ENCODE measurements at regions not wholly inside any gene's neighbourhood (a gene's known extent, or its start where the extent isn't known, plus 50 kb on each side); places are given as distances from the start of the nearest gene placed in this dataset.

DNA sequence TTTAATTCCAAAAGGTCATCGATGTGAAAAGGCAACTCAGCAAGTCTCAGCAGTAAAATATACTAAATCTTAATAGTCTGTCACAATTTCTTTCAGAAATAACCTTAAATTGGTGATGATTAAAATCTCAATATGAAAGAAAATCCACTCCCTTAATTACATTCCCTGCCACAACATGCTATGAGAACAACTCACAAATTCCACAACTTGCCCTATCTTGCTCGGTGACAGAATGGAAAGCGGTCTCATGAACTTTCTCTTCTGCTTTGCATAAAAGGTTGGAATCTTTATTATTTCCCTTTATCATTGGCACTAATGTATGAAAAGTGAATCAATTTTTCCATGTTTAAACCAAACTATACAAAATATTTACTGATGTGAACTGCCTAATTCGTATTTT is 380.8 kb downstream of the TMA16 start:
- H3K4me3 ChIP-seq (replicated peaks in 1 of 3): no peak overlapping the region
- DNase-seq: no peak
- WGBS, 2 donors: 90 to 95% methylated on average over 4 of the region's 4 CpGs
- no peak overlapping the region for H3K27ac ChIP-seq
- H3K36me3 ChIP-seq: no peaks in the 10 kb centered on the region
- H3K27me3 ChIP-seq: no peaks in the 10 kb centered on the region
- intact Hi-C loops (cut with DNase I): no loop called here
- no peaks in the 10 kb centered on the region for H3K9me3 ChIP-seq
- no peaks in the 10 kb centered on the region for H3K4me1 ChIP-seq
- TF ChIP-seq POLR2A (IDR thresholded peaks at IDR 0.05): no peak
- TF ChIP-seq, protein P1, sequence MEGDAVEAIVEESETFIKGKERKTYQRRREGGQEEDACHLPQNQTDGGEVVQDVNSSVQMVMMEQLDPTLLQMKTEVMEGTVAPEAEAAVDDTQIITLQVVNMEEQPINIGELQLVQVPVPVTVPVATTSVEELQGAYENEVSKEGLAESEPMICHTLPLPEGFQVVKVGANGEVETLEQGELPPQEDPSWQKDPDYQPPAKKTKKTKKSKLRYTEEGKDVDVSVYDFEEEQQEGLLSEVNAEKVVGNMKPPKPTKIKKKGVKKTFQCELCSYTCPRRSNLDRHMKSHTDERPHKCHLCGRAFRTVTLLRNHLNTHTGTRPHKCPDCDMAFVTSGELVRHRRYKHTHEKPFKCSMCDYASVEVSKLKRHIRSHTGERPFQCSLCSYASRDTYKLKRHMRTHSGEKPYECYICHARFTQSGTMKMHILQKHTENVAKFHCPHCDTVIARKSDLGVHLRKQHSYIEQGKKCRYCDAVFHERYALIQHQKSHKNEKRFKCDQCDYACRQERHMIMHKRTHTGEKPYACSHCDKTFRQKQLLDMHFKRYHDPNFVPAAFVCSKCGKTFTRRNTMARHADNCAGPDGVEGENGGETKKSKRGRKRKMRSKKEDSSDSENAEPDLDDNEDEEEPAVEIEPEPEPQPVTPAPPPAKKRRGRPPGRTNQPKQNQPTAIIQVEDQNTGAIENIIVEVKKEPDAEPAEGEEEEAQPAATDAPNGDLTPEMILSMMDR (IDR thresholded peaks at IDR 0.05): no peak

DNA sequence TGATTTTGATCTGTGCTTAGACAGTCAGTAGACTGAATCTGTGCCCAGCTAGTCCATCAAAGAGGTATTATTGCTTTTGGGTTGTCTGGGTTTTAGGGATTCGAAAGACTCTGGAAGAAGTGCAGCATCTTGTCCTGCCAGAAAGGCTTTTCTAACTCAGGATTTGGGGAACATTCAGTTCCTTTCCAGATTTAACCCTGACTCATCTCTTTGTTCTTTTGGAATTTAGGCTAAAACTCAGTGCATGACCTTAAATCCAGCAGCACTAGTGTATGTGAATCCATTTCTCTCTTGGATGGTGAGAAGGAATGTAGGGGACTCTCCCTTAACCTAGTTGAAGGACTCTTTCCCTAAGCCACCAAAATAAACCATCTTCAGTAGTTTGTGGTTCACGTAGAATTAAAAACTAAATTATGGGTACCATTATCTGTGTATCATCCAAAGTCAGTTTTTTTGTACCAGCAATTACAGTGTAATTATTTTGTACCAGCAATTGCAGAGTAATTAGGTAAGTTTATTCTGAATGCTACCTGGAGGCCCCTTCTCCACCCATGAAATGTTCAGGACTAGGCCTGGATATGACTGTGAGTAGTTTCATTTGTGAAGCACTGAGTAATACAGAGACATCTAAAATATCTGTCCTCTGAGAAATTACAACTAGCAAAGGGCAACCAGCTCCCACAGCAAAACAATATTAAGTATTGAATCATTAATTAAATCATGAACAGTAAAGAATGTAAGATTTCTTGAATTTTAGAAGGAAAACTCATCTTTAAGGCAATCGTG is 384.0 kb downstream of the TMA16 start:
- intact Hi-C loops (cut with DNase I): no loop called here
- Histone ChIP-seq H3K9me3 (no peaks in the 10 kb centered on the region), H3K4me3 (replicated peaks in 1 of 3) (no peak overlapping the region), H3K4me1 (no peaks in the 10 kb centered on the region), H3K27me3 (no peaks in the 10 kb centered on the region), H3K27ac (no peak overlapping the region), H3K36me3 (no peaks in the 10 kb centered on the region)
- 80 to 91% methylated on average over 3 of the region's 3 CpGs for WGBS, 2 donors
- DNase-seq: no peak
- no peak for TF ChIP-seq POLR2A (IDR thresholded peaks at IDR 0.05)
- TF ChIP-seq, protein P1 (IDR thresholded peaks at IDR 0.05): no peak

DNA sequence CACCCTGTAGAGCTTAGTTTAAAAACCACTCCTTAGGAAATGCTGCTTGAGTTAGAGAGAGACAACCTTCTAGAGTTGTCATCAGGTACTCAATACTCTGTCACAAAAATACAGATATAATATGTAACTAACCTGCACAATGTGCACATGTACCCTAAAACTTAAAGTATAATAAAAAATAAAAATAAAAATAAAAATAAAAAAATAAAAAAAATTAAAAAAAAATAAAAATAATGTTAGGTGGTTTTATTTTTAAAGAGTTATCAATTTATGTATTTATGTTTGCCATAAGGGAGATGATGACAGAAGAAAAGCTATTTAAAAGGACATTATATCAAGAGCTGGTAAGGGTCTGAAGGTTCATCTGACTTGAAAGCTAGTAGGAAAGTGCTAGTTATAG is 397.9 kb downstream of the TMA16 start:
- TF ChIP-seq, protein P1 (IDR thresholded peaks at IDR 0.05): no peak
- no peak for TF ChIP-seq POLR2A (IDR thresholded peaks at IDR 0.05)
- intact Hi-C loops (cut with DNase I): no loop called here
- no peaks in the 10 kb centered on the region for H3K27me3 ChIP-seq

DNA sequence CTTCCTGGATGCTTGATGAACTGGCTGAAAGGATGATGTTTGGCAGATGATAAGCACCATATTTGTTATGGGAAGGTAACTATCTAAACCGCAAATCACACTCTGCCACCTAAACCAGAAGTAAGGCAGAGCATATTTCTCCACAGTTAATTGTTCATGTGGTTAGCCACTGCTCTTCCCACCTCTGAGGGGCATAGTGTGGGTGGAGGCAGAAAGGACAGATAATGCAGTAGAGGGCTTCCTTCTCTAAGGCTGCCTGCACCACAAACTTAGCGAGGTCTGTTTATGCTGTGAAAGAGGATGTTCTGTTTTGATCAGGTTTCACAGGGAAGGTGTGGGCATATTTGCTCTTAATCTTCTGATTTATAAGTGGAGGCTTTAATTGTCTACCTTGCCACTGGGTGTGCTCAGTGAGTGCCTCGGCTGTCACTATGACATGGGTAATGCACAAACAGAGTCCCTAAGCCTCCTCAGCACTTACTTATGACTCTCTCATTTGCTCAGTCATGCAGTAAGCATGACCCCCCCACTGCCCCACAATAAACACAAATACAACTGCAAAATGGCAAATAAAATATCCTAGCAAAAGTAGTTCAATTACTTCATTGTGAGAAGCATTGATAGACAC is 401.0 kb downstream of the TMA16 start:
- Histone ChIP-seq H3K36me3 (no peaks in the 10 kb centered on the region), H3K27ac (no peak overlapping the region), H3K4me3 (replicated peaks in 1 of 3) (no peak overlapping the region), H3K27me3 (no peaks in the 10 kb centered on the region), H3K4me1 (no peaks in the 10 kb centered on the region), H3K9me3 (no peaks in the 10 kb centered on the region)
- TF ChIP-seq, protein P1 (IDR thresholded peaks at IDR 0.05): no peak
- TF ChIP-seq POLR2A (IDR thresholded peaks at IDR 0.05): no peak
- intact Hi-C loops (cut with DNase I): no loop called here
- DNase-seq: no peak
- WGBS, 2 donors: 30 to 36% methylated on average over 3 of the region's 3 CpGs

More for the DNA sequence above, 397.9 kb downstream of the TMA16 start:
- Histone ChIP-seq H3K4me3 (replicated peaks in 1 of 3) (no peak overlapping the region), H3K9me3 (no peaks in the 10 kb centered on the region), H3K27ac (no peak overlapping the region), H3K36me3 (no peaks in the 10 kb centered on the region), H3K4me1 (no peaks in the 10 kb centered on the region)
- DNase-seq: no peak

DNA sequence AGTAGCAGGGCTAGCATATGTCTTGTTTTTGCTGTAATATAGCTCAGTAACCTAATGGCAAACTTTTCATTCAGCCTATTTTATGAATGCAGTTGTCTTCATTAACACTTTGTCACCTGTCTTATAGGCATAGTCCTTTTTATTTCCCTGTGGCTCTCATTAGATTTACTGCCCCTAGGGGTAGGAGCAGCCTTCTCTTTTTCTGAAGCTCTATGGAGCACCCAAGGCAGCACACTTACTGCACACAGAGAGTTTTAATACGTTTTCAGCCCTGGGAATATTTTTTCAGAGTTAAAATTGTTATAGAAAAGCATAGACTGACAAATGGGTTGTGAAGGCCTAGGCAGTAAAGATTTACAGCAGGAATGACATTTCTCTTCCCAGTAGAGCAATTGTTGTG is 406.8 kb downstream of the TMA16 start:
- no peaks in the 10 kb centered on the region for H3K4me1 ChIP-seq
- H3K27me3 ChIP-seq: no peaks in the 10 kb centered on the region
- WGBS, 2 donors: 48 to 64% methylated on average over 1 of the region's 1 CpG
- TF ChIP-seq, protein P1 (IDR thresholded peaks at IDR 0.05): no peak
- TF ChIP-seq POLR2A (IDR thresholded peaks at IDR 0.05): no peak
- no peak overlapping the region for H3K27ac ChIP-seq
- H3K4me3 ChIP-seq (replicated peaks in 1 of 3): no peak overlapping the region
- no peaks in the 10 kb centered on the region for H3K36me3 ChIP-seq
- intact Hi-C loops (cut with DNase I): no loop called here
- no peaks in the 10 kb centered on the region for H3K9me3 ChIP-seq
- DNase-seq: no peak
